Ovary (tissue), 7 donors: ENCODE measurements at regions not wholly inside any gene's neighbourhood (a gene's known extent, or its start where the extent isn't known, plus 50 kb on each side); places are given as distances from the start of the nearest gene placed in this dataset.
"Not testable (repeated sequence)": the region's sequence is repeated elsewhere in the genome, so short reads cannot be mapped to it uniquely, and the experiment has no call there.

Experiments
- DNase-seq, 5 donors: peaks; one replicate each; pipeline ENCODE4 v3.0.0-alpha.2; 2019 to 2020
- H3K27ac ChIP-seq, 2 donors: fragments of 200-600 bp; one replicate each; pipeline versions ENCODE4 v1.5.1 to v1.8.0; 2019 to 2022
- H3K27me3 ChIP-seq: fragments of 200-600 bp; one replicate; pipeline ENCODE4 v1.8.0; 2022
- H3K36me3 ChIP-seq: fragments of 200-600 bp; sonication (generic); one replicate; pipeline ENCODE4 v1.5.1; 2019
- H3K4me1 ChIP-seq: one replicate; pipeline ENCODE4 v1.8.1; 2013; ENCODE audit warnings: mild to moderate bottlenecking, moderate library complexity; ENCODE audit not compliant: insufficient read depth
- H3K4me3 ChIP-seq: fragments of 200-600 bp; sonication (generic); one replicate; pipeline ENCODE4 v1.5.1; 2017
- H3K9me3 ChIP-seq, 2 donors: fragments of 200-600 bp in 1 of 2; sonication (generic) in 1 of 2; one replicate each; pipeline versions ENCODE4 v1.5.1 to v1.8.1; 2013 to 2019; ENCODE audit warnings: mild to moderate bottlenecking in 1 of 2, moderate library complexity in 1 of 2
- CTCF ChIP-seq, 3 donors: fragments of 450-650 bp in 2 of 3; fragments of 200-600 bp in 1 of 3; IDR thresholded peaks; one replicate each; pipeline versions ENCODE4 v1.5.1 to v1.8.0; 2016 to 2022; ENCODE audit warnings: antibody characterized with exemption in 3 of 3, mild to moderate bottlenecking in 1 of 3
- EP300 ChIP-seq: sonication (generic); formaldehyde crosslinking; IDR thresholded peaks from one replicate; pipeline ENCODE4 v1.6.1; 2017; ENCODE audit warnings: antibody characterized with exemption
- POLR2A ChIP-seq: fragments of 450-650 bp; IDR thresholded peaks from one replicate; pipeline ENCODE4 v1.6.1; 2017; ENCODE audit warnings: antibody characterized with exemption, mild to moderate bottlenecking, moderate library complexity
- WGBS, 3 donors: extraction: QIAGEN DNeasy Blood & Tissue Kit in 1 of 3; methylation state at CpG; one replicate each; pipeline versions ENCODE4 v1.1.5 to v1.1.7; 2013 to 2017; 5-methylcytosine and 5-hydroxymethylcytosine counted together
- intact Hi-C, 4 donors: fragments of 100-400 bp; cut with DNase I; formaldehyde crosslinking; loops; one replicate each; pipeline versions ENCODE4 v1.11.0 to v1.15.1; 2022 to 2023
- donor health status: DM: no; HTN: no; CAD: no; lungs with moderate emphysema.
- donor health status: DM: no; HTN: no; CAD: no.
- donor health status: Bipolar disorder and iron deficiency.
- donor health status: DM: no; HTN: no; CAD: no.
- donor health status: DM: yes; HTN: yes; CAD: no.

- H3K4me1 ChIP-seq: no peaks in the 10 kb centered on the region
Observed at GRCh38 chr7:15130666-15131541, 228.4 kb upstream of the DGKB start.

GRCh38 chr7:15128716-15129115, 226.2 kb upstream of the DGKB start:
- Histone ChIP-seq H3K4me1 (no peaks in the 10 kb centered on the region), H3K27ac (no peak overlapping the region), H3K36me3 (no peaks in the 10 kb centered on the region), H3K27me3 (no peaks in the 10 kb centered on the region), H3K9me3 (no peaks in the 10 kb centered on the region), H3K4me3 (no peak overlapping the region)
- TF ChIP-seq EP300 (no peak), CTCF (IDR thresholded peaks at IDR 0.05) (no peak), POLR2A (no peak)
- intact Hi-C loops: no loop called here
- WGBS, 3 donors: 38 to 49% (median 46%) methylated on average over 2 of the region's 2 CpGs
- no peak for DNase-seq

More at GRCh38 chr7:15130666-15131541, 228.4 kb upstream of the DGKB start:
- H3K27ac ChIP-seq: no peak overlapping the region
- WGBS, 3 donors: 73 to 76% (median 74%) methylated on average over 4 of the region's 4 CpGs
- DNase-seq: no peak
- H3K36me3 ChIP-seq: no peaks in the 10 kb centered on the region
- no peak overlapping the region for H3K4me3 ChIP-seq
- H3K27me3 ChIP-seq: no peaks in the 10 kb centered on the region
- TF ChIP-seq EP300: no peak
- TF ChIP-seq CTCF (IDR thresholded peaks at IDR 0.05): no peak
- no peak for TF ChIP-seq POLR2A
- intact Hi-C loops: no loop called here
- no peaks in the 10 kb centered on the region for H3K9me3 ChIP-seq

GRCh38 chr7:15126653-15127052, 224.1 kb upstream of the DGKB start:
- WGBS, 3 donors: 44 to 52% (median 45%) methylated on average over 1 of the region's 1 CpG
- intact Hi-C loops, H3K27me3 ChIP-seq: not testable (repeated sequence)

GRCh38 chr7:15123901-15124300, 221.3 kb upstream of the DGKB start:
- Histone ChIP-seq H3K36me3 (no peaks in the 10 kb centered on the region), H3K4me3 (no peak overlapping the region), H3K4me1 (no peaks in the 10 kb centered on the region), H3K27me3 (no peaks in the 10 kb centered on the region), H3K27ac (no peak overlapping the region), H3K9me3 (no peaks in the 10 kb centered on the region)
- TF ChIP-seq EP300: no peak
- no peak for TF ChIP-seq CTCF (IDR thresholded peaks at IDR 0.05)
- no peak for TF ChIP-seq POLR2A
- DNase-seq: no peak
- intact Hi-C loops: no loop called here
- 68 to 86% (median 68%) methylated on average over 3 of the region's 3 CpGs for WGBS, 3 donors

More at GRCh38 chr7:15126653-15127052, 224.1 kb upstream of the DGKB start:
- H3K27ac ChIP-seq, DNase-seq, H3K4me3 ChIP-seq, H3K4me1 ChIP-seq, H3K36me3 ChIP-seq, H3K9me3 ChIP-seq: not testable (repeated sequence)

- Histone ChIP-seq H3K27me3 (no peaks in the 10 kb centered on the region), H3K36me3 (no peaks in the 10 kb centered on the region), H3K4me3 (no peak overlapping the region), H3K4me1 (no peaks in the 10 kb centered on the region), H3K27ac (no peak overlapping the region), H3K9me3 (no peaks in the 10 kb centered on the region)
- 81 to 86% (median 82%) methylated on average over 1 of the region's 1 CpG for WGBS, 3 donors
- no peak for TF ChIP-seq EP300
- TF ChIP-seq POLR2A: no peak
- TF ChIP-seq CTCF (IDR thresholded peaks at IDR 0.05): no peak
- DNase-seq: no peak
- intact Hi-C loops: no loop called here
Observed at GRCh38 chr7:15113752-15114151, 211.2 kb upstream of the DGKB start.
